NCI-H1436 treated with DMSO at 0.1 percent for 48 hours (cell line): ENCODE measurements at regions not wholly inside any gene's neighbourhood (a gene's known extent, or its start where the extent isn't known, plus 50 kb on each side); places are given as distances from the start of the nearest gene placed in this dataset.
"Not testable (repeated sequence)": the region's sequence is repeated elsewhere in the genome, so short reads cannot be mapped to it uniquely, and the experiment has no call there.

Experiments
- DNase-seq: peaks from one replicate; lab custom pipeline; 2025; lab: John Stamatoyannopoulos, UW

DNA sequence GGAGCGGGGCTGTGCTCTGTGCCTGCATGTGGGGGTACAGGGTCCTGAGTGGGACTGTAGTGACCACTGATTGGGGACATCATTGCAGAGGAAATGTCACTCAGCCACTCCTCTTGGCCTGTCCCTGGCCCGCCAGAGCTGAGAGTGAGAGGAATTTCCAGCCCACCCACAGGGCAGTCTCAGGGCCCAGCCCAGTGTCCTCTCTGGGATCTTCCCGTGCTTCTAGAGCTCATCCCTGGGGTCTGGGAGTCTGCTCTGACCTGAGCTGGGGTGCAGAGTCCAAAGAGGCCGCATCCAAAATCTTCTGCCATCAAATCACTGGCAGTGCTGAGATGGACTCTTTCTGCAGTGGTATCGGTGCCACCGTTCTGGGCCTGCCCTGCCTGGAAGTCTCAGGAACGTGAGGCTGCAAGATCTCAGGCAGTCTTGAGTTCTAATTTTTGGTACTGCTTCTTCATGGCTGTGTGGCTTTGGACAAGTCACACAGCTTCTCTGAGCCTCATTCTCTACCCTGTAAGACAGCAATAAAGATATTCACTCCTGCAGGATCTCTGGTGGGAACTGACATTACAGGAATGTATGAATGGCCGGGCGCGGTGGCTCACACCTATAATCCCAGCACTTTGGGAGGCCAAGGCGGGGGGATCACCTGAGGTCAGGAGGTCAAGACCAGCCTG, 100.8 kb upstream of the TARDBP start:
- DNase-seq = no peak

DNA sequence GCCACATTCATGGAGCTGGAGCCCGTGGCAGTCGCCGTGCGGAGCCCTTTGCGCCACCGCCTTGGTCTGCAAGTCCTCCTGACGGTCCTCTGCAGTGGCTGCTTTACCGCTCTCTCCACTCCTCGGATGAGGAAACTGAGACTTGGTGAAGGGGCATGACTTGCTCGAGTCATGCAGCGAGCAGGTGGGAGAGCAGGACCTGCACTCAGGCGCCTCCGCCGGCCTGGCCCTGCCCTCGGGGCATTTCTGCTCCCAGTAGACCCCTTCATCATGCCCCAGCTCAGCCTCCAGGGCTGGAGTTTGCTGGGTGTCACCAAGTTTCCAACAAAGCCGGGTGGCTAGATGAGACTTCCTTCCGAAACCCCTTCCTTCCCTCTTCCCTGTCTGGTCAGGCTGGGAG, 100.0 kb upstream of the TARDBP start:
- DNase-seq = no peak

DNA sequence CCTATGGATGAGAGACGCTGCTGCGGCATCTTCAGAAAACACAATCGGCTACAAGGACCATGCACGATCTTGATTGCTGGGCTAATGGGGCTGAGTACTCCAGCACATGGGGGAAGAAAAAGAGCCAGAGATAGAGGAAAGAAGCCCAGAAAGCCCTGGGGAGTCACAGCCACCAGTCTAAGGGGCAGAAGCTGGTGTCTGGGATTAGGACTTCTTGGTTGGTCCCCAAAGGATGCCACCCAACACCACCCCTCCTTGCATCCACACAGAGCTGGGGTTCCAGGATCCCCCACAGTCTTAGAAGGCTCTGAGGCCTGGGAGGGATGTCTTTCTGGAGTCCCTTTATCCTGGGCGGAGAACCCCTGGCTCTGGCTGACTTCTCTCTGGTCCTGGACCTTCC, 98.4 kb upstream of the TARDBP start:
- no peak for DNase-seq

DNA sequence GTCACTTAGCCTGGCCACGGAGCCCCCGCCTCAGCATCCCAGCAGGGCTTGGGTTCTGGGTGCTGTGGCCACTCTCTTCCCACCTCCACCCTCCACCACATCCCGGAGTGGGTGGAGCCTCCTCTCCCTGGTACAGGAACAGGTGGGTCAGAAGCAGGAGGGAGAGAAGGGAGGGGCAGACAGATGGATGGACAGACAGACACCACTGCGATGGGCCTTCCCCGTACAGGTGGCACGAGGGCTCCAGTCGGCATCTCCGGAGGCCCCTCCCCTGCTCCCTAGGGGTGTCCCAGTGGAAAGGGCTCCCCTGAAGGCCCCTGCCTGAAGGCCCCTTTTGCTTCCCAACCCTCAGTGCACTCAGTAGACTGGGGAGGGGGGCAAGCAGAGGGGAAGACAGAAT, 96.9 kb upstream of the TARDBP start:
- DNase-seq = no peak

DNA sequence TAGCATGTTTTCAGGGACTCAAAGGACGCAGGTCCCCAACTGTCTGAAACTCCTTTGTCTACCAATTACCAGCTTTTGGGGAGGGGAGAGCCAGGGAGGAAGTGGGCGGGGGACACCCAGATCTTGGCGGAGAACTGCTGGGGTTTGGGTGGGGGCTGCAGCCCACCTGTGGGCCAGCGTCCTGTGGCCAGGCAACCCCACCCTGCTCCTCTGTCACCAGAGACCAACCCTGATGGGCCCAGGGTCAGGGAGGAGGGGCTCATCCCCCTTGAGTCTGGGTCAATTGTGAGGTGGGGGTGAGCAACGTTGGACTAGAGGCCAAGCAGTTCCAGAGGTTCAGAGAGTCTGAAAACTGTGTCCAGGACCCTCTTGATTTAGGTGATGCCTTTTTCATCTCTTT, 96.1 kb upstream of the TARDBP start:
- no peak for DNase-seq

DNA sequence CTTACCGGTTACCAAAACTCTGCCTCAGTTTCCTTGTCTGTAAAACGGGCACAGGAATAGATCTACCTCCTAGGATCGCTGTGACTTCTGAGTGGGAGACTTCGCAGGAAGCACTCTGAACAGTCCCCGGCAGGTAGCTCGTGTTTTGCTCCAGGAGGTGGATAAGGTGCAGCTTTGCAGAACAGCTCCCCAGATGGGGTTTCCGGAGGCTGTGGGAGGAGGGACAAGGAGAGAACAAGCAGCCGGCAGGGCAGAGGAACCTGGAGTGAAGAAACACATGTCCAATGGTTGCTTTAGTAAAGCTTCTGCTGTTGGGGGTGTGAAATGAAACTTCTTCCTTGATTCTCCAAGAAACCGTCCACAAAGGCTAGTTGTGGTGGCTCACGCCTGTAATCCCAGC, 95.5 kb upstream of the TARDBP start:
- no peak for DNase-seq

DNA sequence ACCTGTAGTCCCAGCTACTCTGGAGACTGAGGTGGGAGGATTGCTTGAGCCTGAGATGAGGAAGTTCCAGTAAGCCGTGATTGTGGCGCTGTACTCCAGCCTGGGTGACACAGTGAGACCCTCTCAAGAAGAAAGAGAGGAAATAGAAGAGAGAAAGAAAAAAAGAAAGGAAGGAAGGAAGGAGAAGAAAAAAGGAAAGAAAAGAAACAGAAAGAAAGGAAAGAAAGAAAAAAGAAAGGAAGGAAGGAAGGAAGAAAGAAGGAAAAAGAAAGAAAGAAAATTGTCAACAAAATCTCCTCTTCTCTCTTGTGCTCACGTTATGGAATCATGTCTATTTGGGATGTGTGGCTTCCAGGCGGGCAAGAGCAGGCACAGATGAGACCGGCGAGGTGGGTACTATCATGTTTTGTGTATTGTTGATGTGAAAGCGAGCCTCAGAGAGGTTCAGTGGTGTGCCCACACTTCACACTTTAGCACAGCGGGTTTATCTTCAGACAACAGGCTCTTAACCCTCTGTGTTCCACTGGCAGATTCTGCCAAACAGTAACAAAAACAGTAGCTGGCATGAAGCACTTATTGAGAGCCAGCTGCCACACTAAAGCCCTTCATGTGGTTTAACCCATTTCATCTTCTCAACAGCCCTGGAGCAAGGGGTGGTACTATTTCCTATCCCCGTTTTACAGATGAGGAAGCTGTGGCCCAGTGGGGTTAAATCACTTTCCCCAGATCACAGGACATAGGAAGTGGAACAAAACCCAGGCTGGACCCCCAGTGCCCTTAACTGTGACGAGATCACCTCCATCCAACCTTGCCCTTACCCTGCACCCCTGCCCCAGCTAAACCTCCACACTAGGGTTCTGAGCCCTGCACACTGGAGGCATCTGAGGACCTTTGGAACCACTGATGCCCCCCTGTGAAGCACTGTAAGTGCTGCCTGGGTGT, 94.7 kb upstream of the TARDBP start:
- DNase-seq = no peak

DNA sequence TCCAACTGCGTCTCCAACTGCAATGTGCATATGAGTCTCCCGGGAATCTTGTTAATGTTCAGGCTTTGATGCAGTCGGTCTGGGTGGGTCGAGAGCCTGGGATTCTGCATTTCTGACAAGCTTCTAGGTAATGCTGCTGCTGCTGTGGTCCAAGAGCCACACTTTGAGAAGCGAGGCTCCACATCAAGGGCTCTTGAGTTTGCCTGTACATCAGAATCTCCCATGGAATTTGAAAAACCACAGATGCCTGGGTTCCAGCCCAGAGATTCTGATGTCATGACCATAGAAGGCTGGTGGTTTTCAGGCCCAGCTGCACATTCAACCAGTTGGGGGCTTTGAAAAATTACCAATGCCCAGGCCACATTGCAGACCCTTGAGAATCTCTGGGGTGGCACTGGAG, 93.9 kb upstream of the TARDBP start:
- no peak for DNase-seq

DNA sequence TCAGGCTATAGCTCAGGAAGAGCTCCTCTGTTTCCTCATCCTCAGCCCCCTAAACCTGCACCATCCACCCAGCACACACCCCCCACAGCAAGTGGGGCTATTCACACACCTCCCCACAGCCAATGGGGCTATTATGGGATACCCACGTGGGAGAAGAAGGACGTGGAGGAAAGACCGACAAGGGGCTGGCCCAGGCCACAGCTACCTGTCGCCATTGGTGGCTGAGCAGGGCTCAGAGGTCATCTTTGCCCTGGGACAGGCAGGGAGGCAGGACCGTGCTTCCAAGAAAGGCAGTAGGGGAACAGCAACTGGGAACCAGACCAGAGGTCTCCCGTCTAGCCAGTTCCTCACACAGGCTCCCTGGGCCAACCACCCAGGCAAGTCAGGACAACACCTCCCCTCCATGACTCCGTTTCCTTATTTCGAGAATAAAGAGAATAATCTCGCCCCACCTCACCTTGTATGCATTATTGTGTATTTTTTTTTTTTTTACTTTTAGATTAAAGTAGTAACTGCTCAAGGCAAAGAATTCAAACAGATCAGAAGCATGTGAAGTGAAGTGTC, 92.3 kb upstream of the TARDBP start:
- DNase-seq = no peak

DNA sequence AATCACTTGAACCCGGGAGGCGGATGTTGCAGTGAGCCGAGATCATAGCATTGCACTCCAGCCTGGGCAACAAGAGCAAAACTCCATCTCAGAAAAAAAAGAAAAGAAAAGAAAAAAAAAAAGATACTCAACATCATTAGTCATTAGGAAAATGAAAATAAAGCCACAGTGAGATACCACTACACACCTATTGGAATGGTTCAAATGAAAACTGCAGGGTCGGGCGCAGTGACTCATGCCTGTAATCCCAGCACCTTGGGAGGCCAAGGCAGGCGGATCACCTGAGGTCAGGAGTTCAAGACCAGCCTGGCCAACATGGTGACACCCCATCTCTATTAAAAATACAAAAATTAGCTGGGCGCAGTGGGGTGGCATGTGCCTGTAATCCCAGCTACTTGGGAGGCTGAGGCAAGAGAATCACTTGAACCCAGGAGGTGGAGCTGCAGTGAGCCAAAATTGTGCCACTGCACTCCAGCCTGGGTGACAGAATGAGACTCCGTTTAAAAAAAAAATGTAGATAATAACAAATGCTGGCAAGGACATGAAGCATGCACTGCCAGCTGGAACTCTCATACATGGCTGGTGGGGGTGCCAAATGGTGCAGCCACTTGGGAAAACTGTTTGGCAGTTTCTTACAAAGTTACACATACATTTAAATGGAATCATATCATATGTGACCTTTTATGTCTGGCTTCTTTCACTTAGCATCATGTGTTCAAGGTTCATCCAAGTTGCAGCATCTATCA, 90.0 kb upstream of the TARDBP start:
- not testable (repeated sequence) for DNase-seq

DNA sequence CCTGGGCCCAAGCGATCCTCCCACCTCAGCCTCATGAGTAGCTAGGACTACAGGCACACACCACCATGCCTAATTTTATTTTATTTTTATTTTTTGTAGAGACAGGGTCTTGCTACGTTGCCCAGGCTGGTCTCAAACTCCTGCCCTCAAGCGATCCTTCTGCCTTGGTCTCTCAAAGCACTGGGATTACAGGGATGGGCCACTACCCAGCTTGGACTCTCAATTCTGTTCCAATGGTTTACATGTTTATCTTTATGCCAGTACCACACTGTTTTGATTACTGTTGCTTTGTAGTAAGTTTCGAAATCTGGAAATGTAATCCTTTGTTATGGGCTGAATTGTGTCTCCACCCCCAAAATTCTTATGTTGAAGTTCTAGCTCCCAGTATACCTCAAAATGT, 88.4 kb upstream of the TARDBP start:
- DNase-seq = no peak

DNA sequence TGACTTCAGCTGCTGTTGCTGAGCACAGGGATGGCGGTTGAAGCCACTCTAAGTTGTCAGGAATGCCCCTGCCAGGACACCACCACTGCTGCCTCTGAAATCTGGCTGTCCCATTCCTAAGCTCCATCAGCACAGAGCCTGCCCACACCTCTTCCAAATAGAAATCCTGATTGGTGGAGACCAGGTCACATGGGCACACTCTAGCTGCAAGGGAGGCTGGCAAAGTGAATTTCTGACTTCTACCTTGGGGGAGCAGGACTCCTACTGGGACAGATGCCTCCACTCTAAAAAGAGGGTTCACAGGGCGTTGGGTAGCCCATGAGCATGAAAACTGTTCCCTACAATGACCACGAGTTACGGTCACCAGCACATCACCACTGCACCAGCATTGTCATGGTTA, 83.8 kb upstream of the TARDBP start:
- no peak for DNase-seq

DNA sequence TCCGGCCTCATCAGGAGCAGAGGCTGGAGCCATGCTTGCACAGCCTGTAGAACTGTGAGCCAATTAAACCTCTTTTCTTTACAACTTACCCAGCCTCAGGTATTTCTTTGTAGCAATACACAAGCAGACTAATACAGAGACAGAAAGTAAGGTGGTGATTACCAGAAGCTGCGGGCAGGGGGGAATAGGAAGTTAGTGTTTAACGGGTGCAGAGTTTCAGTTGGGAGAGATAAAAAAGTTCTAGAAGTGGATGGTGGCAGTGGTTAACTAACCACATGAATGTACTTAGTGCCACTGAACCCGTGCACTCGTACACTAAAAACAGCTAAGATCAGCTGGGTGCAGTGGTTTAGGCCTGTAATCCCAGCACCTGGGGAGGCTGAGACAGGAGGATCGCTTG, 80.4 kb upstream of the TARDBP start:
- DNase-seq = no peak

DNA sequence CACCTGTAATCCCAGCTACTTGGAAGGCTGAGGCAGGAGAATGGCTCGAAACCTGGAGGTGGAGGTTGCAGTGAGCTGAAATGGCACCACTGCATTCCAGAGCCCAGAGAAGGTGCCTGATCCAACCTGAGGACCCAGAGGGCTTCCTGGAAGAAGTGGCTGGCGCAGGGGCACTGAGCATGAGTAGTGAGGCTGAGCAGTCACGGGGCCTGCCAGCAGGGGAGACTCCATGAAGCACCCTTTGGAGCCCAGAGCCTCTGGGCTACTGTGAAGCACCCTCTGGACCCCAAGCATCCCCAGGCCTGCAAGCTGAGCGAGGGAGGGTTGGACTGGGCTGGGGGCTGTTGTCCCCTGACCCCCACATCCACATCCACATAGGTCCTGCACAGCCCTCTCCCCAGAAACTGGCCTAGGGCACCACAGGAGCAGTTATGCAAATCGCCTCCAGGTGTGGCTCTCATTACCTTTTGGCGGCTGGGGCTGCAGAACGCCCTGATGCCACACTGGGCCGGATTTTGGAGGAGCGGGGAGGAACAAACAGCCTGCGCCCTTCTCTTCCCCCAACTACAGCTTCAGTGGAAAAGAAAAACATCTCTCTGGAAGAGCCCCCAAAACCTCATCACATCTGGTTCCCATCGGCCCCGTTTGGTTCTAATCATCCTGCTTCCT, 78.2 kb upstream of the TARDBP start:
- DNase-seq = no peak

DNA sequence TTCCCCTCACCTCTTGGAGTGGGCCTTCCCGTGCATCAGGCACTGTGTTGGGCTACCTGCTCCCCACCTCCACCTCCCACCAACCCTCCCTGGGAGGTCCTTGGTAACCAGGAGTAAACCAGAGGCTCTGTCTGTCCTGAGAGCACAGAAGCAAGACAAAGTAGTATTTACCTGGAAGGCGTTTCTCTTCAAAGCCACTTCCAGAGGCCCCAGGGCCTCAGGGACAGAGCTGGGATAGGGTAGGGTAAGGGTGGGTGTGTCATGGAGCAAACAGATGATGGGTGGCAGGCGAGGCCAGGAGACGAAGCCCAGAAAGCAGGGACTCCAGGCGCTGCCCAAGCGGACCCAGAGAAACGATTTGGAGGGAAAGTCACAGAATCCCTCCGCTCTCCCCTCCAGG, 77.2 kb upstream of the TARDBP start:
- no peak for DNase-seq

DNA sequence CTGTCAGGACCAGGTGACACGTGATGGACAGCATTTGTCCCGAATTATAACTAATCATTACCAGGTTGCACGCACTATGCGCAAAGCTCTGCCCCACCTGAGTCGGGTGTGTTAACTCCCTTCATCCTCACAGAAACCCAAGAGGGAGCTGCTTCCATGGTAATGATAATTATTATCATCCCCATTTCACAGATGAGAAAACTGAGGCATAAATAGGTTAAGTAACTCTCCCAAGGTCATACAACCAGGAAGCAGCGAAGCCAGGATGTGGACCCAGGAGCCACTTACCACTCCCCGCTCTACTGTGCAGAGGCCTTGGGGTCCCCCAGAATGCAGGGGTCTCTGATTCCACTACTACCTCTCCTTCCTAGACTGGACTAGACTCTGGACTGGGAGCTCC, 76.7 kb upstream of the TARDBP start:
- no peak for DNase-seq

DNA sequence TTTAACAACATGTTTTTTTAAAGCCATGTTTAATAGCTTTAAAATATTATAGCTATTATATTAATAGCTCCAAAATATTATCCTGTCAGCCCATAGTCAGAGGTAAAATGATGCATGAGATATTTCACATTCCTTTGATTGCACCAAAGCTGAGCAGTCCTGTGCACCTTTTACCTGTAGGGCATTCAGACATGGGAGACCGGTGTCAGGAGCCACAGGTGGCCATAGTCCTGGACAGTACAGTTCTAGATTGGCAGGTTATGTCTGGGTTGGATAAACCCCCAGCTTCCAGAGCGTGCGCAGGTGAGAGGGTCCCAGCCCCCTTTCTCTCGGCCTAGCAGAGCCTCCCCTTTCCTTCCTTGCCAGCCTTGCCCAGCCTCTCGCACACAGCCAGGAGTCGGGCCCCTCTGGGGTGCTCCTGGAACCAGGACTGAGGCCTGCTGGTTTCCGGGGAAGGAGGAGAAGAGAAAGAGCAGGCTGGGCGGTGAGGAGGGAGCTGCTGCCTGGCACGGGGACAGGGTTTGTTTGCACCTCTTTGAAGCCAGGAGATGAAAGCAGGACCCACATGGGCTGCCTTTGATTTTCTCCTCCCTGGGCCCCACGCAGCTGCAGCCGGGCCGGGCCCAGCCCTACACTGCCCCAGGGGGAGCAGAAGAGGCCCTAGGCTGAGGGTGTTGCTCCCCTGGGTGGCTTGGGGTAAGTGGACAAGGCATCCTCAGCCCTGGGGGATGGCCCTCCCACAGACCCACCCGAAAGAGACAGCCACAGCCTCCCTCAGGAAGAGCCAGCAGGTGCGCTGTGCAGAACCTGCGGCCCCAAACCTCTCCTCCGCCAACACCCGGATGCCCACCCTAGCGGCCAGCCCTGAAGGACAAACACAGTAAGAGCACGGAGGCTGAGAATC, 75.2 kb upstream of the TARDBP start:
- DNase-seq = no peak

DNA sequence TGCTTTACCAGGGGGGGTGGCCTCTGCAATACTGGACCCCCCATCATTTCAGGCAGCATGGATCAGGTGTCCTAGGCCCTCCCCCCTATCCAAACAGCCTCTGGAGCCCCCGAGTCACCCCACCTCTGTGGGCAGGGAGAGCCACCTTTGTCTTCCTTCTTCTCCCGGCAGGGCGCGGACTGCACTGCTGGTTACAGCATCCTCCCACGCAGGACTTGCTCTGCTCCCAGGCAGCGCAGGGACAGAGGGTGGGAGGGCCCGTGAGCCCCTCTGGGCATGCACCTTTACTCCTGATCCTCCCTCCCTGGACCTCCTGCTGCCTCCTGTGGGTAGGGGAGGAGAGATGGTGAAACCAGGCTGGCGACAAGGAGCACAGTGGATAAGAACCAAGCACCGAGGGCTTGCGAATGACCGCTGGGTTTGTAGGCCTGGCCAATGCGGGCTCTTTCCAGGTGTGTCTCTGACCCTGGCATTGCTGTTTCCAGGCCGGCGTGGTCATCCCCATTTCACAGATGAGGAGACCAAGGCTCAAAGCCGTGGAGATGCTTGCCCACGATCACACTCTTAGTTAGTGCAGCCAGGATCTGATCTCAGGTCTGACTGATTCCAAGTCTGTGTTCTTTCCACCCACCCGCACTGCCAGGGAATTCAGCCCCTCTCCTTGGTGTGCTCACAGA, 73.6 kb upstream of the TARDBP start:
- DNase-seq = no peak

DNA sequence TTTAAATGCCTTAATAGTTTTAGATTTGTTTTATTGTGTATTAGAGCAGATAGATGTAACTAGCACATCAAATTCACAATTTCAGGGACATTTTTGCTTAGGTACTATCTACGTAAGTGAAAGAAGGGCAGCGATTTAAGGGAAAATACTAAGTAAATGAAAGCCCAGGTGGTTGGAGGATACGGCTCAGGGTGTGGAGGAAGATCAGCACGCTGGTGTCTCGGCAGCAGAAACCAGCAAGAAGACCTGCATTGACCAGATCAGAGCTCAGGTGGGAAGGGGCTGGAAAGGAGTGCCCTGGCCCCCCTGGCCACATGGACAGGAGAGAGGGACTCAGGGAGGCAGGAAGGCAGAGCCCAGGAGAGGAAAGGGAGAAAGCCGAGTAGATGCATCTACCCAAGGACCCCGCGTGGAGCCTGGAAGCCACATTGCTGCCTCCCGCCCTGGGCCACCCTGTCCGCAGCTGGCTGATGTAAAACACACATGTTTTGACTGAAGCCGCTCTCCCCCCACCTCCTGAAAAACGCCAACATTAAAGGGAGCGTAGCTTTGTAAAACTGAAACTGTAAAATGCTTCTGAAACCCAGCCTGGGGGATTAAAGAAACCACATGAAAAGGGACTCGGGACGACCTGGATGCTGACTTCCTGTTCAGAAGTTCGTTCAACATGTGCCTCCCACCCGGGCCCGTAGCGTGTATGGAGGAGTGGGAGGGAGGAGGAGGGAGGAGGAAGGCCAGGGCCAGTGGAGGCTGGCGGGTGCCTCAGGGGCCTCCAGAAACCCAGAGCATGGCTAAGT, 72.6 kb upstream of the TARDBP start:
- no peak for DNase-seq

DNA sequence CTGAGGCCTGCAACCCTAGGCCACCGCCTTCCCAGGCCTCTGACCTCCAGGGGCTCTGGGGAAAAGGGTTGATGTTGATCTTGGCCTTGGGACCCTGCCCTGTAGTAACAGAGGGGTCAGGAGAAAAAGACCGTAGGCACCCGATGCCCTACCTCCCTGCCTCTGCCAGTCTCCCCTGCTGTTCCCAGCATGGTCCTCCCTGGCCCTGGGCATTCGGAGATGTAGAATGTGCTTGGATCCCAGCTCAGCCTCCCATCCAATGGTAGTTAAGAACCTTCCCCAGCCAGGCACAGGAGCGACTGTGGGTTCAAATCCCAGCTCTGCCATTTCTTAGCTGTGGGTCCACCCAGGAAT, 72.0 kb upstream of the TARDBP start:
- no peak for DNase-seq
